ENCODE measurements at regions not wholly inside any gene's neighbourhood (a gene's known extent, or its start where the extent isn't known, plus 50 kb on each side); places are given as distances from the start of the nearest gene placed in this dataset.

- TF ChIP-seq CTCF (IDR thresholded peaks at IDR 0.05) (no peak), POLR2A (IDR thresholded peaks at IDR 0.05) (no peak)
These were observed 204.5 kb downstream of the CPE start for GRCh38 chr4:165583341-165583740.
